ENCODE measurements at regions not wholly inside any gene's neighbourhood (a gene's known extent, or its start where the extent isn't known, plus 50 kb on each side); places are given as distances from the start of the nearest gene placed in this dataset.
"Not testable (repeated sequence)": the region's sequence is repeated elsewhere in the genome, so short reads cannot be mapped to it uniquely, and the experiment has no call there.

DNA sequence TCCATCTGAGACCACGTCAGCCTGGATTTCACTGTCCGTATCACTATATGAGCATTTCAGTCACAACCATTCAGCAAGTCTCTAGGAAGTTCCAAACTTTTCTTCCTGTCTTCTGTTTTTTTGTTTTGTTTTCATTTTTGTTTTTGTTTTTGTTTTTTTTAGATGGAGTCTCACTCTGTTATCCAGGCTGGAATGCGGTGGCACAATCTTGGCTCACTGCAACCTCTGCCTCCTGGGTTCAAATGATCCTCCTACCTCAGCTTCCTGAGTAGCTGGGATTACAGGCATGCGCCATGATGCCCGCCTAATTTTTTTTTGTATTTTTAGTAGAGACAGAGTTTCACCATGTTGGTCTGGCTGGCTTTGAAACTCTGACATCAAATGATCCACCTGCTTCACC, 1715.9 kb downstream of the SPATA31A7 start:
- H3K36me3 Mint-ChIP-seq (ENCODE audit: low read depth); H3K4me3 Mint-ChIP-seq (ENCODE audit: low read depth); H3K4me1 Mint-ChIP-seq (ENCODE audit: low read depth); H3K27ac Mint-ChIP-seq; DNase-seq (ENCODE audit: low spot score); H3K27me3 Mint-ChIP-seq (ENCODE audit: low read depth); H3K9me3 Mint-ChIP-seq; intact Hi-C loops (cut with micrococcal nuclease): not testable (repeated sequence)

DNA sequence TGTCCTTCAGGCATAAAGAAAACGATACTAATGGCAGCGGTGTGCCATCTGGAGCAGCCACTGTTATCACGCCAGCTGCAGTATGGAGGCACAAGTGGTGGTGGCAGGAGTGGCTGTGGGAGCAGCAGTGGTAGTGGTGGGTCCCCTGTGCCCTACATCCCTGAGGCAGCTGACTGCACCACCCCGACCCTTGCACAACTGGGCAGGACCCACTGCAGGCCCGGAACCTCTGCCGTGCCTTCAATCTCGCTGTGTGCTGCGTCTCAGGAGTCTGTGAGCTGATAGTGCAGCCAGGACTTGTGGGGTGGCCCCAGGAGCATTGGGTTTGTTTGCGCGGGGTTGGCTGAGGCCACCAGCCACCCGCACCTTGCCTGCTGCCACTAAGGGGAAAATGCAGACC, 1718.0 kb downstream of the SPATA31A7 start:
- H3K4me1 Mint-ChIP-seq (ENCODE audit: low read depth); H3K4me3 Mint-ChIP-seq (ENCODE audit: low read depth); intact Hi-C loops (cut with micrococcal nuclease); H3K27ac Mint-ChIP-seq; H3K36me3 Mint-ChIP-seq (ENCODE audit: low read depth); H3K9me3 Mint-ChIP-seq; DNase-seq (ENCODE audit: low spot score); H3K27me3 Mint-ChIP-seq (ENCODE audit: low read depth): not testable (repeated sequence)

DNA sequence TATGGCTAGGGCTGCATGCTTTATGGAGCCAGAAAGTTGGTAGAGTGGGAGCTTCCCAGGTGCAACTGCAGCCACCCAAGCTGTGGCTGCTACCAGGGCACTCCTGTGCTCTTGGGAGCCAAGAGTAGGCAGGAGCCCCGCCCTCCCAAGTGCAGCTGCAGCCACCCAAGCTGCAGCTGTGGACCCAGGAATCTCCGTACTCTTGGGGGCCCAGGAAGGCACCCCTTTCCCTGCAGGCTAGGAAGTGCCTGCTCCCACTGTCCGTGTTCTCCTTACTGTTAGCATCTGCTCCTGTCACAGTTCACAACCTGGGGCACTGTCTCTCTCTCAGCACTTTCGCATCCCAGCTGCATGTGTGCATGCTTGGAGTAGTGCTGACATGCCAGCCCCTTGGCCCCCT, 1718.4 kb downstream of the SPATA31A7 start:
- DNase-seq (ENCODE audit: low spot score); H3K9me3 Mint-ChIP-seq; intact Hi-C loops (cut with micrococcal nuclease): not testable (repeated sequence)

DNA sequence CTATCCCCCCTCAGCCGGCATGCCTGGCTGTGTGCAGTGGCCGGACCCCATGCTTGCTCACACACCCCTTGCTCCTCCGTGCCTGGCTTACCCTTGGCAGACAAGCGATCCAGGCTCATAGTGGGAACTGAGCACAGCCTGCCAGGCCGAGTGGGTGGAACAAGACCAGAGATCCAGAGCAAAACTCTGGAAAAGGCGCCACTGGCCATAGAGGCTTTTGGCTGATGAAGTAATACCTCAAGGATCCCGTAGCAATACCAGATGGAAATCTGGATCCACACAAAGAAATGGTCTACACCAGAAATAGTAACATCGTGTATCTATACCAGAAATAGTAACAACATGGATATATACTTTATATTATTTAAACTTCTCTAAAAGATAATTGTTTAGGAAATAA, 1719.6 kb downstream of the SPATA31A7 start:
- intact Hi-C loops (cut with micrococcal nuclease); H3K36me3 Mint-ChIP-seq (ENCODE audit: low read depth); H3K9me3 Mint-ChIP-seq; H3K4me3 Mint-ChIP-seq (ENCODE audit: low read depth); H3K27ac Mint-ChIP-seq; H3K4me1 Mint-ChIP-seq (ENCODE audit: low read depth); DNase-seq (ENCODE audit: low spot score); H3K27me3 Mint-ChIP-seq (ENCODE audit: low read depth): not testable (repeated sequence)

More for the DNA sequence above, 1718.4 kb downstream of the SPATA31A7 start:
- not testable (repeated sequence) for H3K4me1 Mint-ChIP-seq (ENCODE audit: low read depth); H3K36me3 Mint-ChIP-seq (ENCODE audit: low read depth); H3K27ac Mint-ChIP-seq; H3K27me3 Mint-ChIP-seq (ENCODE audit: low read depth); H3K4me3 Mint-ChIP-seq (ENCODE audit: low read depth)

DNA sequence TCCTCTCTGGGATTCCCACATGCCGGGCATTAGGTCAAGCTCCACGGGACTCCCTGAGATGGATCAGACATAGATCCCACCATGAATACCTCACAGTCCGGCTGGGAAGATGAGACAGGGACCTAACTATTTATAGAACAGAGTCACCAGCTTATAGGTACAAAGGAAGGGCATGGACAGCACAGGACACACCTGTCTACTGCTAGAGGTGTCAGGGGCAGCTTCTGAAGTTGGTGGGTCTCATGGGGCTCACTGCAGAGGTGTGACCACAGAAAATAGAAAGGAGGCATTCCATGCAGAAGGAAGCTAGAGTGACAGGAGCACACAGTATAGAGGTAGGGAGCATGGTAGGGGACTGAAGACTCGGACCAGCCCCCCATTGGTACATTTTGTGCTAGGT, 1722.4 kb downstream of the SPATA31A7 start:
- H3K9me3 Mint-ChIP-seq; H3K27ac Mint-ChIP-seq; H3K4me1 Mint-ChIP-seq (ENCODE audit: low read depth); H3K27me3 Mint-ChIP-seq (ENCODE audit: low read depth); intact Hi-C loops (cut with micrococcal nuclease); H3K36me3 Mint-ChIP-seq (ENCODE audit: low read depth); H3K4me3 Mint-ChIP-seq (ENCODE audit: low read depth); DNase-seq (ENCODE audit: low spot score): not testable (repeated sequence)

DNA sequence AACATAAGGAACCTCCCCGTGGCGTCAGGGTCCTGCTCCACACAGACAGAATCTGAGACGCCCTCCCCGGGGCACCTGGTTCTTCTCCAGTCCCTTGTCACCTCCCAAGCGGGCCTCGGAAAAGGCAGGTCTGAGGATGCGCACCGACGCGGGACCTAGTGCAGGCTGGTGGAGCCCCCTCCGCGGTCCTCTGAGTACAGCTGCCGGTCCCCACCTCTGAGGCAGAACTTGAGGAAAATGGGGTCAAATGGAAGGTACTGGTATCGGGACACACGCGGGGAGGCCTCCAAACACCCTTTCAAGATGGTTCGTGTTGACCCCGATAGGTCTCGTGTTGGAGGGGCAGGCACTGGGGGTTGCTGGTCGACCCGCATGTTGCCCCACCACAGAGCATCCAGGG, 1725.3 kb downstream of the SPATA31A7 start:
- not testable (repeated sequence) for H3K27ac Mint-ChIP-seq, H3K9me3 Mint-ChIP-seq

DNA sequence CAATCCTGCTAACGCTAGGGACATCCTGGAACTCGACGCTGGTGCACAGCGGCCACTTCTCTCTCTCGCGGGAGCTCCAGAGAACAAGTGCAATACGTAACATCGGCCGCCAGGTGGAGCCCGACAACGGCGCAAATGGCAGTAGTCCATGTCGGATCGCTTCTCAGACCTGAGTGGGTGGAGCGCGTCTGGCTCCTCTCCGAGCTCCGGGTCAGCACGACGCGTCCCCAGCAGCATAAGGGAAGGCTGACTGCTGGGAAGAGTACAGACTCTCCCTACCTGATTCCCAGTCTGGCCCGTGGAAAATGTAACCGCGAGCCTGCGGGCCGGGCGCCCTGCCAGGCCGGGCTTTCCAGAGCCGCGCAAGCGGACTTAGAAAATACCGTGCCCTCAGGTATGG, 1725.8 kb downstream of the SPATA31A7 start:
- intact Hi-C loops (cut with micrococcal nuclease); H3K4me3 Mint-ChIP-seq (ENCODE audit: low read depth); DNase-seq (ENCODE audit: low spot score); H3K27ac Mint-ChIP-seq; H3K36me3 Mint-ChIP-seq (ENCODE audit: low read depth); H3K27me3 Mint-ChIP-seq (ENCODE audit: low read depth); H3K9me3 Mint-ChIP-seq; H3K4me1 Mint-ChIP-seq (ENCODE audit: low read depth): not testable (repeated sequence)

More for the DNA sequence above, 1725.3 kb downstream of the SPATA31A7 start:
- H3K36me3 Mint-ChIP-seq (ENCODE audit: low read depth); H3K27me3 Mint-ChIP-seq (ENCODE audit: low read depth); H3K4me1 Mint-ChIP-seq (ENCODE audit: low read depth); intact Hi-C loops (cut with micrococcal nuclease); DNase-seq (ENCODE audit: low spot score); H3K4me3 Mint-ChIP-seq (ENCODE audit: low read depth): not testable (repeated sequence)

DNA sequence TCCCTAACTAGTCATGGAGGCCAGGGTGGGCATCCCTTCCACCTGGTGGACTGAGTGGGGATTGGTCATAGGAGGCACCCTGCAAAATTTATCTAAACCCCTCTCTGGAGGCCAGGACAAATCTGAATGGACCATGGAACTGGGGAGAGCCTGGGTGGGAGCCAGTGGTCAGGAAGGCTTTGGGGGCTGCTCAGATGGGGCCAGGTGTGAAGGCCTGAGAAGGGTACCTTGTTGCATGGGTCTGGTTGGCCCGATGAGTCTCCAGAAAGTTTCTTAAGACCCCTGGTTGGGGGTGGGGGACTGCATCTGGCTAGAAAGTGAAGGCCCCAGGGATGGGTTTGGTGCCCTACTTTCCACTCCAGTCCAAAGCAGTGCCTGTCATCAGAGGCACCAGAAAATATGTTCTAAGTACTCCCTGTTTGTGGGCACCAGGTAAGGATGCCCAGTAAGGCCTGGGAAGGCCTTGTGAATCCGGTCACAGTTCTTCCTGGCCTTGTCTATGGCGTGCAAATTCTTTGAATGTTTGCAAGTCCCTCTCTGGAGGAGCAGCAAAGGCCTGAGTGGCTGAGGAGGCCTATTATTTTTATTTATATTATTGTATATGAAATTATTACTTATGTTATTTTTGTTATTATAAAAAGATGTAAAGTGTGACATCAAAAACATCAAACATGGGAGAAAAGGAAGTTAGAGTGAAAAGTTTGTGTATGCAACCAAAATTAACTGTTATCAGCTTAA, 1729.0 kb downstream of the SPATA31A7 start:
- H3K36me3 Mint-ChIP-seq (ENCODE audit: low read depth); DNase-seq (ENCODE audit: low spot score); H3K27ac Mint-ChIP-seq; intact Hi-C loops (cut with micrococcal nuclease); H3K9me3 Mint-ChIP-seq; H3K4me1 Mint-ChIP-seq (ENCODE audit: low read depth); H3K4me3 Mint-ChIP-seq (ENCODE audit: low read depth); H3K27me3 Mint-ChIP-seq (ENCODE audit: low read depth): not testable (repeated sequence)

DNA sequence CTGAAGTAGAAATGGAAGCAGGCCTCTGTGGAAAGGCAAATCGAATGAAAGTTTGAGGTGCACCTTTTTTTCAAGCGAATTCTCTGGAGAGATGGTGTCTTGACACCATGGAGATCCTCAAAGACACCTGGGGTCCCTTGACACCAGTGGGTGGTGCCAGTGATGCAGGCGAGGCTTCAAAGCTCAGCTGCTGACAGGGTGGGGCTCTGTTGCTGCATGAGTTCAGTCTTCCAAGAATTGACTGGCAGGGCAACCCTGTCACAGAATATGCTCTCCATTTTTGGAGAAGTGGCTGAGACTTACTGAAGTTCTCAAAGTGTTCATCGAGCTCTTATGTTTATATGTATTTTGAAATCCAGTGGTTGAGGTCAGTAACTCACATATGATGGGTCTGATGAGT, 1741.6 kb downstream of the SPATA31A7 start:
- H3K27ac Mint-ChIP-seq; H3K4me1 Mint-ChIP-seq (ENCODE audit: low read depth); H3K36me3 Mint-ChIP-seq (ENCODE audit: low read depth); DNase-seq (ENCODE audit: low spot score); H3K27me3 Mint-ChIP-seq (ENCODE audit: low read depth); intact Hi-C loops (cut with micrococcal nuclease); H3K9me3 Mint-ChIP-seq; H3K4me3 Mint-ChIP-seq (ENCODE audit: low read depth): not testable (repeated sequence)

DNA sequence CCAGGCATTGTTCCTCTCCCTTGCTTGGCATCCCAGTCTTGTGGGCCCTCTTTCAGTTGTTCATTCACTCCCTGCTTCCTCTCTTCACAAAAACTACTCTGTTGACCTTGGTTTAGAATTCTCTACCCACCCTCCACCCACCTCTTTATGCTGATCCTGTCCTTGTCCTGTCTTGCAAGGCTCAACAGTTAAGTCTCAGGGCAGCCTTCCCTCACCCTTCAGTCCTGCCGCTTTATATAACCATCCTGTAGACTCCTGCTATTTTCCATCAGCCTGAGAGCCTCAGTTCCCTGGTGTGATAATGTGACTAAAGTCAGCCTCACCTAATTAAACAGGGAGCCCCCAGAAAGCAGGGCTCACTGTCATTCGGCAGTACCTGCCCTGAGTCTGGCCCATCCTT, 1763.0 kb downstream of the SPATA31A7 start:
- H3K27ac Mint-ChIP-seq; H3K4me1 Mint-ChIP-seq (ENCODE audit: low read depth); H3K36me3 Mint-ChIP-seq (ENCODE audit: low read depth); H3K9me3 Mint-ChIP-seq; H3K27me3 Mint-ChIP-seq (ENCODE audit: low read depth); DNase-seq (ENCODE audit: low spot score); intact Hi-C loops (cut with micrococcal nuclease); H3K4me3 Mint-ChIP-seq (ENCODE audit: low read depth): not testable (repeated sequence)
